ENCODE measurements at regions not wholly inside any gene's neighbourhood (a gene's known extent, or its start where the extent isn't known, plus 50 kb on each side); places are given as distances from the start of the nearest gene placed in this dataset.
A peak's percentile ranks its signal among the peaks of the same experiment; 100 is the strongest.

GRCh38 chr14:22479776-22480464 is 109.1 kb downstream of the DAD1 start:
- DNase-seq (no peak), ATAC-seq (no peak)
- intact Hi-C loops (cut with DNase I, micrococcal nuclease): no loop called here

DNA sequence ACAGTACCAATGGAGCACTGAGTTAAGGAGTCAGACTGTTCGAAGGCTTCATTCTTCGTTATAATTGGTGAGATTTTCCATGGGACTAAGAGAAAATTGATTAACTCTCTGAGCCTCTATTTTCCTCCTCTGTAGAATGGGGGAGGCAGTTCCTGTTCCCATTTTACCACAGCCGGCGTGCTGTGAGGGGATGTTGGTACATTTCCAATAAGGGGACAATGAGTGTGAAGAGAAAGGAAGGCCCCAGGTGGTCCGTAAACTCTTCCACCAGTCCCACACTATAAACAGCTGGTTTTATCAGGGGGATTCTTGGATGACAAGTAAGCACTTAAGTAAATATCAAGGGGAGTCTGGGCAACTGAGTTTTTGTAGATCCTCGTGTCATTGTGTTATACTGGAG is 109.9 kb downstream of the DAD1 start:
- ATAC-seq: no peak
- intact Hi-C loops (cut with DNase I, micrococcal nuclease): no loop called here

DNA sequence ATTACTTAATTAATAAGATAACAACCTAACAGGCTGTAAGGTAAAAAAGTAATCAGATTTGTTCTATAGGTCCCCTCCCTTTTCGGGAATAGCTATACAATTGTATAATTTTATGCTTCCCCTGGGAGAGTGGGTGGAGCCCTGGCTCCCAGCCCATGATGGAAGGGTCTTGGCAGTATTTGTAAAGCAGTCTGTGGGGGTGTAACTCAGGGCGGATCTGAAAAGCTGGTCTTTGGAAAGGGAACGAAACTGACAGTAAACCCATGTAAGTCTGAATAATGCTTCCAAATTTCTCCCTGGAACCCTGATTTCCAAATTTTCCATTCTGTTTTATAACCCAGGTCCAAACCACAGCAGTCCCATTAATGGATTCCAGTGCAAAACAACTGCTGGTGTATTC is 110.4 kb downstream of the DAD1 start:
- peak; percentile 20 for ATAC-seq
- DNase-seq: no peak
- intact Hi-C loops (cut with DNase I, micrococcal nuclease): no loop called here

More for the DNA sequence above, 109.9 kb downstream of the DAD1 start:
- no peak for DNase-seq

GRCh38 chr14:22478247-22478646 is 110.8 kb downstream of the DAD1 start:
- DNase-seq (no peak), ATAC-seq (no peak)
- intact Hi-C loops (cut with DNase I, micrococcal nuclease): no loop called here

GRCh38 chr14:22477569-22478194 is 111.3 kb downstream of the DAD1 start:
- intact Hi-C loops (cut with DNase I, micrococcal nuclease): no loop called here
- DNase-seq (no peak), ATAC-seq (no peak)

- intact Hi-C loops (cut with DNase I, micrococcal nuclease): no loop called here
- ATAC-seq (no peak), DNase-seq (no peak)
These were observed 112.1 kb downstream of the DAD1 start for GRCh38 chr14:22476887-22477286.

DNA sequence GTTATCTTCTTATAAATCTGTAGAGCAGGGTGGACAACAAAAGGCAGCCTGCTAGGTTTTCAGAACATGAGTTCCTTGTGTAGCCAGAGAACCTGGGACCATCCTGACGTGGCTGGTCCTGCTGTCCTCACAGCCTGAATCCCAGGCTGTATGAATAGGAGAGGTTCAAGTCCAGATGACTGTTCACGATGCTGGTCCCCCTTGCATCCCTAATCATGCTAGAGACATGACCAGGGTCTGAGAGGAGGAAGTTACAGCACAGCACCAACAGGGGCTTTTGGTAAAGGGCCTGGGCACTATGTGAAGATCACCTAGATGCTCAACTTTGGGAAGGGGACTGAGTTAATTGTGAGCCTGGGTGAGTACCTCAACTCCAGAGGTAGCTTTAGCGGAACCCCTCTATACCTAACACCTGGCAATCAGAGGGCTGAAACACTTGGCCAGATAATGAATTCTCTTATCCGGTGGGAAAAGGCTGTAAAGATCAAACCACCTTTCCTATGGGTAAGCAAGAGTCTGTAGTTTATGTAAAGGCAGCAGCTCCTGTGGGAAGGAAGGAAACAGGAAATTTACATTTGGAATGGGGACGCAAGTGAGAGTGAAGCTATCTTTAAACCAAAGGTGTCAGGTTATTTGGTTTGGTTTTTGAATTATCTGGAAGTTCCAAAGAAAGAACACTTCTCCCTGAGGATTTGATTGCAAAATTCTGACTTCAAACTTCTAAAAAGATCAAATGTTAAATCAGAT is 112.8 kb downstream of the DAD1 start:
- intact Hi-C loops (cut with DNase I, micrococcal nuclease): no loop called here
- ATAC-seq (no peak), DNase-seq (no peak)

DNA sequence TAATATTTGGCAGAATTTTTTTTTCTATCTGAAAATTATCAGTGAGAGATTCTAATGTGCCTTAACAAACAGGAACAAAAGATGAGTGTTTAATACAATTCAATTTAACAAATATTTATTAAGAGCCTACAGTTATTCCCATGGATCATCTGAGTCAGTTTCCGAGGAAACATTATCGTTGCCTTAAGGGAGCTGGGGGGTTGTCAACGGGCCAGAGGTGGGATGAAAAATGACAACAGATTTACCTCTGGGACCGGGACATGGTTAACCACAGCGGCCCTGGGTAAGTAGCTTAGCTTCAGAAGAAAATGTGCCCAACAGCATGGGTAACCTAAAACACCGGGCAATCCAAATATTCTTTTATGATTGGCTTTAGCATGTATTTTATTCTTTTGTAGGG is 113.6 kb downstream of the DAD1 start:
- intact Hi-C loops (cut with DNase I, micrococcal nuclease): no loop called here

GRCh38 chr14:22474730-22475351 is 114.2 kb downstream of the DAD1 start:
- ATAC-seq (no peak), DNase-seq (no peak)
- intact Hi-C loops (cut with DNase I, micrococcal nuclease): loop anchor here in 1 of 2 donors (5.0 kb wide), 1 partner anchor 88 kb away; no protein-coding TSS in a partner anchor

More for the DNA sequence above, 113.6 kb downstream of the DAD1 start:
- DNase-seq (no peak), ATAC-seq (no peak)

GRCh38 chr14:22472935-22473854 is 115.8 kb downstream of the DAD1 start:
- ATAC-seq (peak; percentile 64), DNase-seq (peak in 1 of 2 donors; percentile 47)
- intact Hi-C loops (cut with DNase I, micrococcal nuclease): loop anchor here (2.0 to 5.0 kb wide), 2 partner anchors 80 to 86 kb away; no protein-coding TSS in a partner anchor

DNA sequence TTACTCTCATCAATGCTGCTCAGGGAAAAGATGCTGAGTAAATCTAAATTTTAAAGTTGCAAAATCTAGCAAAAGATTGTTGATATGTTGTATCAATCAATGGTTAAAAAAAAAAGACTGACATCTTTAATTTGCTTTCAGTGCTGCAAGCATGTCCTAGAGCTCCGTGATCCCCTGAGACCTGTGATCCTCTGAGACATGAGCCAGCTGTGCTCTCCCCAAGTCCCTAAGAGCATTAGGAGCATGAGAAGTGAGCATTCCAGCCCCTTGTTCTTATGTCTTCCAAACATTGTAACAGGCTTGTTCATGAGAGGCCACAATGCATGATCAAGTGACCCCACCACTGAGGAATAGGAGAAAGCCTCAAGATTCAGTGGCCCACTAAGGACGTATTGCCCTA is 116.6 kb downstream of the DAD1 start:
- no peak for DNase-seq
- no peak for ATAC-seq
- intact Hi-C loops (cut with DNase I, micrococcal nuclease): loop anchor here (2.0 to 5.0 kb wide), 2 partner anchors 80 to 85 kb away; no protein-coding TSS in a partner anchor

GRCh38 chr14:22471545-22472121 is 117.4 kb downstream of the DAD1 start:
- ATAC-seq: peak; percentile 87
- intact Hi-C loops (cut with DNase I, micrococcal nuclease): loop anchor here (2.0 to 5.0 kb wide), 2 partner anchors 79 to 84 kb away; no protein-coding TSS in a partner anchor

GRCh38 chr14:22469538-22470303 is 119.3 kb downstream of the DAD1 start:
- intact Hi-C loops (cut with DNase I, micrococcal nuclease): loop anchor here in 1 of 2 donors (5.0 kb wide), 1 partner anchor 82 kb away; no protein-coding TSS in a partner anchor
- ATAC-seq: no peak
- no peak for DNase-seq

More at GRCh38 chr14:22471545-22472121, 117.4 kb downstream of the DAD1 start:
- DNase-seq: peak in 1 of 2 donors; percentile 54

DNA sequence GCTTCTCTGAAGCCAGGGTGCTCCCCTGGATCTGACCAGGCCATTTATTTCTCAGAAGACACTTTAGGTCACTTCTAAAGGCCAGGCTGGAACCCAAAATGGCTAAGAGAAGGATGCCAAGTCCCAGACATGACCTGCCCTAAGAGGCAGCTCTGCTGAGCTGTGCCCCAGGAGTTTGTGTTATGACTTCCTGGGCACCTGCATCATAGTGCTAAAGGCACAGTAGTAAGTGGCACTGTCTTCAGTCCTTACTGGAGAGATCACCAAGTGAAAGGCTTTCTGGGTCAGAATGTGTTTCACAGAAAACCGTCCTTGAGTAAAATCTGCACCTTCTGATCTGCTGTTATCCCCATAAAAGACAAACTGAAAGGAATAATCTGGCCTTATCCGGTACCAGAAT is 120.2 kb downstream of the DAD1 start:
- intact Hi-C loops (cut with DNase I, micrococcal nuclease): no loop called here
- ATAC-seq (no peak), DNase-seq (no peak)

GRCh38 chr14:22466491-22466890 is 122.5 kb downstream of the DAD1 start:
- no peak for ATAC-seq
- intact Hi-C loops (cut with DNase I, micrococcal nuclease): no loop called here
- DNase-seq: no peak

GRCh38 chr14:22465201-22465840 is 123.7 kb downstream of the DAD1 start:
- DNase-seq (no peak), ATAC-seq (no peak)
- intact Hi-C loops (cut with DNase I, micrococcal nuclease): no loop called here

Measured in left colon (tissue), 2 donors.